PFSK-1 (cell line): ENCODE measurements at regions not wholly inside any gene's neighbourhood (a gene's known extent, or its start where the extent isn't known, plus 50 kb on each side); places are given as distances from the start of the nearest gene placed in this dataset.

Source experiments
- FOXP2 ChIP-seq: optimal IDR thresholded peaks from 2 replicates; pipeline ENCODE3; 2011; ENCODE audit warnings: borderline replicate concordance, control low read depth, inconsistent platforms; ENCODE audit not compliant: insufficient read depth; ENCODE audit errors: extremely low read length, extremely low read depth
- POLR2AphosphoS5 ChIP-seq: IDR thresholded peaks from 2 replicates; pipeline ENCODE4 v1.6.1; 2012; ENCODE audit warnings: low read depth, mild to moderate bottlenecking, control low read depth, low read length, moderate library complexity
- SIN3A ChIP-seq: IDR thresholded peaks from 2 replicates; pipeline ENCODE4 v1.6.1; 2012; ENCODE audit warnings: mild to moderate bottlenecking, low read length, moderate library complexity, borderline replicate concordance; ENCODE audit not compliant: insufficient read depth
- TAF1 ChIP-seq: IDR thresholded peaks from 2 replicates; pipeline ENCODE4 v1.6.1; 2012; ENCODE audit warnings: low read length, control low read depth, borderline replicate concordance; ENCODE audit not compliant: insufficient read depth
- TF ChIP-seq, protein P1 (sequence below), 2 experiments: IDR thresholded peaks; 2 replicates each; pipeline versions ENCODE4 v1.6.1 to v1.8.0; 2011 to 2012; ENCODE audit warnings: low read depth in 2 of 2, low read length in 2 of 2, control low read depth in 1 of 2, inconsistent platforms in 1 of 2, mild to moderate bottlenecking in 1 of 2, moderate library complexity in 1 of 2; ENCODE audit not compliant: insufficient read depth in 1 of 2

DNA sequence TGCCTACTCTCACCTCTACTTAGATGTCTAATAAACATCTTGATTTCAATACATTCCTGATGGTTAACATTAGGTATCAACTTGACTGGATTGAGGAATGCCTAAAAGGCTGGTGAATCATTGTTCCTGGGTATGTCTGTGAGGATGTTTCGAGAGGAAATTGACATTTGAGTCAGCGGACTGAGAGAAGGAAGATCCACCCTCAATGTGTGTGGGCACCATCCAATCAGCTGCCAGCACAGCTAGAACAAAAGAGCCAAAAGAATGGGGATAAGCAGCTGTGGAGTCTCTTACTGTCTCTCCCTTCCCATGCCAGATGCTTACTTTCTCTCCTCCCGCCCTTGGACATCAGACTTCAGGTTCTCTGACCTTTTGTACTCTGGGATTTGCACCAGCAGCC lies 128.6 kb upstream of the HS3ST5 start:
- TF ChIP-seq, protein P1, sequence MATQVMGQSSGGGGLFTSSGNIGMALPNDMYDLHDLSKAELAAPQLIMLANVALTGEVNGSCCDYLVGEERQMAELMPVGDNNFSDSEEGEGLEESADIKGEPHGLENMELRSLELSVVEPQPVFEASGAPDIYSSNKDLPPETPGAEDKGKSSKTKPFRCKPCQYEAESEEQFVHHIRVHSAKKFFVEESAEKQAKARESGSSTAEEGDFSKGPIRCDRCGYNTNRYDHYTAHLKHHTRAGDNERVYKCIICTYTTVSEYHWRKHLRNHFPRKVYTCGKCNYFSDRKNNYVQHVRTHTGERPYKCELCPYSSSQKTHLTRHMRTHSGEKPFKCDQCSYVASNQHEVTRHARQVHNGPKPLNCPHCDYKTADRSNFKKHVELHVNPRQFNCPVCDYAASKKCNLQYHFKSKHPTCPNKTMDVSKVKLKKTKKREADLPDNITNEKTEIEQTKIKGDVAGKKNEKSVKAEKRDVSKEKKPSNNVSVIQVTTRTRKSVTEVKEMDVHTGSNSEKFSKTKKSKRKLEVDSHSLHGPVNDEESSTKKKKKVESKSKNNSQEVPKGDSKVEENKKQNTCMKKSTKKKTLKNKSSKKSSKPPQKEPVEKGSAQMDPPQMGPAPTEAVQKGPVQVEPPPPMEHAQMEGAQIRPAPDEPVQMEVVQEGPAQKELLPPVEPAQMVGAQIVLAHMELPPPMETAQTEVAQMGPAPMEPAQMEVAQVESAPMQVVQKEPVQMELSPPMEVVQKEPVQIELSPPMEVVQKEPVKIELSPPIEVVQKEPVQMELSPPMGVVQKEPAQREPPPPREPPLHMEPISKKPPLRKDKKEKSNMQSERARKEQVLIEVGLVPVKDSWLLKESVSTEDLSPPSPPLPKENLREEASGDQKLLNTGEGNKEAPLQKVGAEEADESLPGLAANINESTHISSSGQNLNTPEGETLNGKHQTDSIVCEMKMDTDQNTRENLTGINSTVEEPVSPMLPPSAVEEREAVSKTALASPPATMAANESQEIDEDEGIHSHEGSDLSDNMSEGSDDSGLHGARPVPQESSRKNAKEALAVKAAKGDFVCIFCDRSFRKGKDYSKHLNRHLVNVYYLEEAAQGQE (IDR thresholded peaks at IDR 0.05; ENCODE audit: insufficient read depth in 1 of 2, low read depth in 2 of 2, low read length in 2 of 2), result no peak
- TF ChIP-seq FOXP2 (no peak), SIN3A (no peak), TAF1 (no peak), POLR2AphosphoS5 (no peak)

DNA sequence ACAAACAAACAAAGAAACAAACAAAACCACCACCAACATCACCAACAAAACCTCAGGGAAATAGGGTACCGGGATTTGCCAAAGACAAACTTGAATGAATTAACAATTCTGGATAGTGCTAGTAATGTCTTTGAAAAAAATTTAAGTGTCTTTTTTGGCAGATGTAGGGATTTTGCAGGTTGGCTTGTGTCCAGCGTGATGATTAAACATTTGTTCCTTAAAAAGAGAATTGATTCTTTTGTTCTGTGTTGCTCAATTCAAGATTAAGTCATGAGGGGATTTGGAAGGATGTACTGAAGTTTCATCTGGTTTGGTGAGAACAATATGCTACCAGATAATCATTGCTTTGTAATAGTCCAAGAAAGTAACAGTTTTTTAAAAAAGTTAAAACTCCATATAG lies 125.1 kb upstream of the HS3ST5 start:
- no peak for TF ChIP-seq TAF1
- no peak for TF ChIP-seq POLR2AphosphoS5
- TF ChIP-seq FOXP2, result no peak
- TF ChIP-seq, protein P1 (IDR thresholded peaks at IDR 0.05; ENCODE audit: insufficient read depth in 1 of 2, low read depth in 2 of 2, low read length in 2 of 2), result no peak

DNA sequence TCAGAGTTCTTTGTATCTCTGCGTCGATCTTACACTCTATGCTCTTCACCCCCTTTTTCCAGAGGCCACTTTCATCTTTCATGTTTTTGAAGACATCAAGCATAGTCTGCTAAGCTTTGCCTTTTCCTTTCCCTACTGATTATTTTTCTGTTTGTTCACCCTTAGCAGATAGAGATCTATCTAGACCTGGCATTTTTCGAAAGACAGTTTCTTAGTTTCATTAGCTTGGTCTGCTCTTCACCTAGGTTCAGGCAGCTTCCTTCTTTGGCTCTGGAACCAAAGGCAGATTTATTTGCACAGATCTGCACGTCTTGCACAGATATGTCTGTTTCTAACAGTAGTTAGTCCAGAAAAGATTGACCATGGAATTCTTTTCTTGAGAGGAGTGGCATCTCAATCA lies 122.7 kb upstream of the HS3ST5 start:
- TF ChIP-seq TAF1 (no peak), FOXP2 (no peak), SIN3A (no peak), POLR2AphosphoS5 (no peak)
- TF ChIP-seq, protein P1 (IDR thresholded peaks at IDR 0.05; ENCODE audit: insufficient read depth in 1 of 2, low read depth in 2 of 2, low read length in 2 of 2), result no peak

DNA sequence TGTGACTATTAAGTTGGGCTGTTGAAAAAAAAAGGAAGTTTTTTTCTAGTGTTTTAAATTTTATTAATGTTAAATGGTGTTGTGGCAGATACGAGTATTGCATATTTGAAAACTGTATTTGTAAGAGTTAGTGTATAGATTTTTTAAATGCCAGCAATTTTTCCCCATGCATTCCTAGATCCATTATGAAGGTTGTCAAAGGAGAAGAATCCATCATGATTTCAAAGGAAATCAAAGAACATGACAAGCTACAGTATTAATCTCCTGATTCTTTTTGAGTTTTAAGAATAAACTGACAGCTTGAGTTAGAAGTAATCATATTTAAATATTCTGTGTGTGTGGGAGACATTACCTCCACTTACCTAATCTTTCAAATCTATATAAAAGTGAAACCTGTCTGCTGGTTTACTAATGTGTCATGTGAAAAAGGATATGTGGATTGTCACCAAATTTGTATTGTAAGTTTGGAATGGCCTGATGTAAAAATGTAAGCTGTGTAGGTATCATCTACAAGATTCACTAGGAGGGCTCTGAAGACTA lies 111.0 kb upstream of the HS3ST5 start:
- no peak for TF ChIP-seq TAF1
- no peak for TF ChIP-seq POLR2AphosphoS5
- TF ChIP-seq, protein P1 (IDR thresholded peaks at IDR 0.05; ENCODE audit: insufficient read depth in 1 of 2, low read depth in 2 of 2, low read length in 2 of 2), result no peak
- no peak for TF ChIP-seq SIN3A
- no peak for TF ChIP-seq FOXP2
